ENCODE measurements at regions not wholly inside any gene's neighbourhood (a gene's known extent, or its start where the extent isn't known, plus 50 kb on each side); places are given as distances from the start of the nearest gene placed in this dataset.

DNA sequence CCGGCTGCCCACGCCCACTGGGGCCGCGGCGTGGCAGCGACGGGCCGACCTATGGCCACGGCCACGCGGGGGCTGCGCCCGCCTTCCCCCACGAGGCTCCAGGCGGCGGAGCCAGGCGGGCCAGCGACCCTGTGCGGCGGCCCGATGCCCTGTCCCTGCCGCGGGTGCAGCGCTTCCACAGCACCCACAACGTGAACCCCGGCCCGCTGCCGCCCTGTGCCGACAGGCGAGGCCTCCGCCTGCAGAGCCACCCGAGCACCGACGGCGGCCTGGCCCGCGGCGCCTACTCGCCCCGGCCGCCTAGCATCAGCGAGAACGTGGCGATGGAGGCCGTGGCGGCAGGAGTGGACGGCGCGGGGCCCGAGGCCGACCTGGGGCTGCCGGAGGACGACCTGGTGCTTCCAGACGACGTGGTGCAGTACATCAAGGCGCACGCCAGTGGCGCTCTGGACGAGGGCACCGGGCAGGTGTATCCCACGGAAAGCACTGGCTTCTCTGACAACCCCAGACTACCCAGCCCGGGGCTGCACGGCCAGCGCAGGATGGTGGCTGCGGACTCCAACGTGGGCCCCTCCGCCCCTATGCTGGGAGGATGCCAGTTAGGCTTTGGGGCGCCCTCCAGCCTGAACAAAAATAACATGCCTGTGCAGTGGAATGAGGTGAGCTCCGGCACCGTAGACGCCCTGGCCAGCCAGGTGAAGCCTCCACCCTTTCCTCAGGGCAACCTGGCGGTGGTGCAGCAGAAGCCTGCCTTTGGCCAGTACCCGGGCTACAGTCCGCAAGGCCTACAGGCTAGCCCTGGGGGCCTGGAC lies 253.2 kb downstream of the GLI2 start:
- no peak overlapping the region for H3K4me3 ChIP-seq (IDR thresholded peaks at IDR 0.05; ENCODE audit: insufficient read depth, low read depth, low read length)
- no peaks in the 10 kb centered on the region for H3K36me3 ChIP-seq (ENCODE audit: insufficient read depth)
- TF ChIP-seq, protein P1, sequence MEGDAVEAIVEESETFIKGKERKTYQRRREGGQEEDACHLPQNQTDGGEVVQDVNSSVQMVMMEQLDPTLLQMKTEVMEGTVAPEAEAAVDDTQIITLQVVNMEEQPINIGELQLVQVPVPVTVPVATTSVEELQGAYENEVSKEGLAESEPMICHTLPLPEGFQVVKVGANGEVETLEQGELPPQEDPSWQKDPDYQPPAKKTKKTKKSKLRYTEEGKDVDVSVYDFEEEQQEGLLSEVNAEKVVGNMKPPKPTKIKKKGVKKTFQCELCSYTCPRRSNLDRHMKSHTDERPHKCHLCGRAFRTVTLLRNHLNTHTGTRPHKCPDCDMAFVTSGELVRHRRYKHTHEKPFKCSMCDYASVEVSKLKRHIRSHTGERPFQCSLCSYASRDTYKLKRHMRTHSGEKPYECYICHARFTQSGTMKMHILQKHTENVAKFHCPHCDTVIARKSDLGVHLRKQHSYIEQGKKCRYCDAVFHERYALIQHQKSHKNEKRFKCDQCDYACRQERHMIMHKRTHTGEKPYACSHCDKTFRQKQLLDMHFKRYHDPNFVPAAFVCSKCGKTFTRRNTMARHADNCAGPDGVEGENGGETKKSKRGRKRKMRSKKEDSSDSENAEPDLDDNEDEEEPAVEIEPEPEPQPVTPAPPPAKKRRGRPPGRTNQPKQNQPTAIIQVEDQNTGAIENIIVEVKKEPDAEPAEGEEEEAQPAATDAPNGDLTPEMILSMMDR (conservative IDR thresholded peaks at IDR 0.05; ENCODE audit: low read depth, low read length): no peak
- H3K27ac ChIP-seq: no peak overlapping the region
- H3K9ac ChIP-seq: no peak overlapping the region
- no peak overlapping the region for H3K4me2 ChIP-seq
- no peaks in the 10 kb centered on the region for H3K79me2 ChIP-seq (ENCODE audit: insufficient read depth, low read depth)
- no peaks in the 10 kb centered on the region for H3K27me3 ChIP-seq (ENCODE audit: insufficient read depth, low read depth)
- H4K20me1 ChIP-seq (ENCODE audit: insufficient read depth): no peaks in the 10 kb centered on the region
- no peaks in the 10 kb centered on the region for H3K4me1 ChIP-seq (ENCODE audit: low read depth, poor library complexity, severe bottlenecking)
- H2AFZ ChIP-seq (ENCODE audit: low read depth): no peak overlapping the region

DNA sequence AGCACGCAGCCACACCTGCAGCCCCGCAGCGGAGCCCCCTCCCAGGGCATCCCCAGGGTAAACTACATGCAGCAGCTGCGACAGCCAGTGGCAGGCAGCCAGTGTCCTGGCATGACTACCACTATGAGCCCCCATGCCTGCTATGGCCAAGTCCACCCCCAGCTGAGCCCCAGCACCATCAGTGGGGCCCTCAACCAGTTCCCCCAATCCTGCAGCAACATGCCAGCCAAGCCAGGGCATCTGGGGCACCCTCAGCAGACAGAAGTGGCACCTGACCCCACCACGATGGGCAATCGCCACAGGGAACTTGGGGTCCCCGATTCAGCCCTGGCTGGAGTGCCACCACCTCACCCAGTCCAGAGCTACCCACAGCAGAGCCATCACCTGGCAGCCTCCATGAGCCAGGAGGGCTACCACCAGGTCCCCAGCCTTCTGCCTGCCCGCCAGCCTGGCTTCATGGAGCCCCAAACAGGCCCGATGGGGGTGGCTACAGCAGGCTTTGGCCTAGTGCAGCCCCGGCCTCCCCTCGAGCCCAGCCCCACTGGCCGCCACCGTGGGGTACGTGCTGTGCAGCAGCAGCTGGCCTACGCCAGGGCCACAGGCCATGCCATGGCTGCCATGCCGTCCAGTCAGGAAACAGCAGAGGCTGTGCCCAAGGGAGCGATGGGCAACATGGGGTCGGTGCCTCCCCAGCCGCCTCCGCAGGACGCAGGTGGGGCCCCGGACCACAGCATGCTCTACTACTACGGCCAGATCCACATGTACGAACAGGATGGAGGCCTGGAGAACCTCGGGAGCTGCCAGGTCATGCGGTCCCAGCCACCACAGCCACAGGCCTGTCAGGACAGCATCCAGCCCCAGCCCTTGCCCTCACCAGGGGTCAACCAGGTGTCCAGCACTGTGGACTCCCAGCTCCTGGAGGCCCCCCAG lies 254.1 kb downstream of the GLI2 start:
- Histone ChIP-seq H3K9ac (no peak overlapping the region), H3K4me3 (IDR thresholded peaks at IDR 0.05; ENCODE audit: insufficient read depth, low read depth, low read length) (no peak overlapping the region), H3K4me1 (ENCODE audit: low read depth, poor library complexity, severe bottlenecking) (no peaks in the 10 kb centered on the region), H4K20me1 (ENCODE audit: insufficient read depth) (no peaks in the 10 kb centered on the region), H3K79me2 (ENCODE audit: insufficient read depth, low read depth) (no peaks in the 10 kb centered on the region), H3K27ac (no peak overlapping the region), H3K36me3 (ENCODE audit: insufficient read depth) (no peaks in the 10 kb centered on the region), H3K4me2 (no peak overlapping the region), H3K27me3 (ENCODE audit: insufficient read depth, low read depth) (no peaks in the 10 kb centered on the region), H2AFZ (ENCODE audit: low read depth) (no peak overlapping the region)
- TF ChIP-seq, protein P1 (conservative IDR thresholded peaks at IDR 0.05; ENCODE audit: low read depth, low read length): no peak

DNA sequence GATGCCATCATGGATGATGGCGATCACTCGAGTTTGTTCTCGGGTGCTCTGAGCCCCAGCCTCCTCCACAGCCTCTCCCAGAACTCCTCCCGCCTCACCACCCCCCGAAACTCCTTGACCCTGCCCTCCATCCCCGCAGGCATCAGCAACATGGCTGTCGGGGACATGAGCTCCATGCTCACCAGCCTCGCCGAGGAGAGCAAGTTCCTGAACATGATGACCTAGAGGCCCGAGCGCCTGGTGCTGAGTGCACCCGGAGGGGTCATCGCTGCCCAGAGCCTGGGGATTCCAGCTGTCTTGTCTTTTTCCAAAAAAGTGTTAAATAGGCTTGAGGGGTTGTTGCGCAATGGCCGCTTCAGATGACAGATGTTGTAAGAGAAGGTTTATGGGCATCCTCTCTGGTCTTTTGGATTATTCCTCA lies 254.8 kb downstream of the GLI2 start:
- Histone ChIP-seq H2AFZ (ENCODE audit: low read depth) (no peak overlapping the region), H4K20me1 (ENCODE audit: insufficient read depth) (no peaks in the 10 kb centered on the region), H3K9ac (no peak overlapping the region), H3K27ac (no peak overlapping the region), H3K36me3 (ENCODE audit: insufficient read depth) (no peaks in the 10 kb centered on the region), H3K27me3 (ENCODE audit: insufficient read depth, low read depth) (no peaks in the 10 kb centered on the region), H3K4me1 (ENCODE audit: low read depth, poor library complexity, severe bottlenecking) (no peaks in the 10 kb centered on the region), H3K4me3 (IDR thresholded peaks at IDR 0.05; ENCODE audit: insufficient read depth, low read depth, low read length) (no peak overlapping the region), H3K4me2 (no peak overlapping the region), H3K79me2 (ENCODE audit: insufficient read depth, low read depth) (no peaks in the 10 kb centered on the region)
- TF ChIP-seq, protein P1 (conservative IDR thresholded peaks at IDR 0.05; ENCODE audit: low read depth, low read length): no peak

DNA sequence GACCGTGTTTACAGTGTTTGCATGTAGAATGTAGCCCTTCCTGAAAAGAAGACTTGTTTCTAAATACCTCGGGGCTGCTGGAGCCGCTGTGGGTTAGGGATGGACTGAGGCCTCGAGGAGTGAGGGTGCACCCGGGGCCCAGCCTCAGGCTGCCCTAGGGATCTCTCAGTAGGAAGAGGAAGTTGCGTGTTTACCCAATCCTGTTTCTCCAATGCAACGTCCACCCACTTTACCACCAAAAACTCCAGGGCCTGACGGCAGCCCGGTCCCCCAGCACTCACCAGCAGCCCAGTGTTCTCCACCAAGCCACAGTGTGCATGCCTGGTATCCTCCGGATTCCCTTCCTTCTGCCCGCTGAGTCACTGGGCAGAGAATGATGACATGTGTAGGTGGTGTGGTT lies 255.8 kb downstream of the GLI2 start:
- no peak overlapping the region for H3K4me3 ChIP-seq (IDR thresholded peaks at IDR 0.05; ENCODE audit: insufficient read depth, low read depth, low read length)
- no peaks in the 10 kb centered on the region for H3K27me3 ChIP-seq (ENCODE audit: insufficient read depth, low read depth)
- no peak overlapping the region for H3K4me2 ChIP-seq
- H2AFZ ChIP-seq (ENCODE audit: low read depth): no peak overlapping the region
- no peak overlapping the region for H3K27ac ChIP-seq
- TF ChIP-seq, protein P1 (conservative IDR thresholded peaks at IDR 0.05; ENCODE audit: low read depth, low read length): no peak
- no peak overlapping the region for H3K9ac ChIP-seq
- no peaks in the 10 kb centered on the region for H3K79me2 ChIP-seq (ENCODE audit: insufficient read depth, low read depth)
- no peaks in the 10 kb centered on the region for H4K20me1 ChIP-seq (ENCODE audit: insufficient read depth)
- H3K4me1 ChIP-seq (ENCODE audit: low read depth, poor library complexity, severe bottlenecking): no peaks in the 10 kb centered on the region
- no peaks in the 10 kb centered on the region for H3K36me3 ChIP-seq (ENCODE audit: insufficient read depth)

Data from KMS-11 (cell line).